Adrenal gland (tissue), 5 donors: ENCODE measurements at regions not wholly inside any gene's neighbourhood (a gene's known extent, or its start where the extent isn't known, plus 50 kb on each side); places are given as distances from the start of the nearest gene placed in this dataset.

Experiments used
- POLR2A ChIP-seq, 2 donors: fragments of 450-650 bp; IDR thresholded peaks; one replicate each; pipeline ENCODE4 v1.6.1; 2017; ENCODE audit warnings: antibody characterized with exemption in 2 of 2, mild to moderate bottlenecking in 2 of 2, moderate library complexity in 1 of 2
- TF ChIP-seq, protein P1 (sequence below), 6 experiments: fragments of 450-650 bp in 4 of 6; fragments of 200-600 bp in 2 of 6; sonication (generic) in 1 of 6; IDR thresholded peaks; 1 replicate in 5 of 6; 2 replicates in 1 of 6; pipeline versions ENCODE4 v1.5.1 to v1.8.0; 2016 to 2021; ENCODE audit warnings: antibody characterized with exemption in 6 of 6, mild to moderate bottlenecking in 2 of 6, moderate library complexity in 1 of 6
- donor health status: DM: no; HTN: no; CAD: no.

DNA sequence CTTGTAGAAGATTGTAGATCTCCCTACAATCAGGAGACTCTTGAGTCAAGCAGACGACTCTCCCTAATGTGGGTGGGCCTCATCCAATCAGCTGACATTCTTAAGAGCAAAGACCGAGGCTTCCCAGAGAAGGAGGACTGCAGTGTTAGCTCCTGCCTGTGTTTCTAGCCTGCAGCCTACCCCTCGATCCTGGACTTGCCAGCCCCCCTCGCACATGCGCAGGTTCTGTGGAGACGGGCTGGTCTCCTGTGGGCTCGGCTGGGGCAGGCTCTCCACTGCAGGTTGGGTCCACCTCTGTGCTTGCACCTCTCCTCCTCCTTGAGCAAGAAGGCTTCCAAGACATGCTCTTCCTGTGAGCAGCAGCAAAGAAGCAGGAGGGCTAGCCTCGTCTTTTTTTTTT is 185.2 kb upstream of the SOX1 start:
- TF ChIP-seq, protein P1, sequence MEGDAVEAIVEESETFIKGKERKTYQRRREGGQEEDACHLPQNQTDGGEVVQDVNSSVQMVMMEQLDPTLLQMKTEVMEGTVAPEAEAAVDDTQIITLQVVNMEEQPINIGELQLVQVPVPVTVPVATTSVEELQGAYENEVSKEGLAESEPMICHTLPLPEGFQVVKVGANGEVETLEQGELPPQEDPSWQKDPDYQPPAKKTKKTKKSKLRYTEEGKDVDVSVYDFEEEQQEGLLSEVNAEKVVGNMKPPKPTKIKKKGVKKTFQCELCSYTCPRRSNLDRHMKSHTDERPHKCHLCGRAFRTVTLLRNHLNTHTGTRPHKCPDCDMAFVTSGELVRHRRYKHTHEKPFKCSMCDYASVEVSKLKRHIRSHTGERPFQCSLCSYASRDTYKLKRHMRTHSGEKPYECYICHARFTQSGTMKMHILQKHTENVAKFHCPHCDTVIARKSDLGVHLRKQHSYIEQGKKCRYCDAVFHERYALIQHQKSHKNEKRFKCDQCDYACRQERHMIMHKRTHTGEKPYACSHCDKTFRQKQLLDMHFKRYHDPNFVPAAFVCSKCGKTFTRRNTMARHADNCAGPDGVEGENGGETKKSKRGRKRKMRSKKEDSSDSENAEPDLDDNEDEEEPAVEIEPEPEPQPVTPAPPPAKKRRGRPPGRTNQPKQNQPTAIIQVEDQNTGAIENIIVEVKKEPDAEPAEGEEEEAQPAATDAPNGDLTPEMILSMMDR (IDR thresholded peaks at IDR 0.05) = no peak
- TF ChIP-seq POLR2A (IDR thresholded peaks at IDR 0.05) = no peak
